ENCODE measurements at regions not wholly inside any gene's neighbourhood (a gene's known extent, or its start where the extent isn't known, plus 50 kb on each side); places are given as distances from the start of the nearest gene placed in this dataset.

DNA sequence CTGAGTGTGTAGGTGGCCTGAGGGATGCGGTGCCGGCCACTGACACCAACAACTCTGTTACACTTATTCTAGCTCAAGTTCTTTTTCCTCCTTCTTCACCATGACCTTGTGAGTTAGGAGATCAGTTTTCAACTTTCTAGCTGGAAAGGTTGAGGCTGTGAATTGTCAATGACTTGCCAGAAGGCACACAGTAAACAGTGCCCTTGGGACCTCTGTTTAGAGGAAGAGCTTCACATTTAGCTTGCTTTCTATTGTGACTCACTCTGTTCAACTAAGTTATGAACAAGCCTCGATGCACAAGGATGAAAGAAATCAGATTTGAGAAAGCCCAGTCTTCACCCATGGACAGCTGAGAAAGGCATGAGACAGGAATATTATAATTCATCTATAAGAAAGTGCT lies 455.6 kb downstream of the MAFB start:
- TF ChIP-seq POLR2AphosphoS5 (IDR thresholded peaks at IDR 0.05) (no peak), POLR2A (IDR thresholded peaks at IDR 0.05) (no peak), EP300 (IDR thresholded peaks at IDR 0.05) (no peak)
- TF ChIP-seq, protein P1, sequence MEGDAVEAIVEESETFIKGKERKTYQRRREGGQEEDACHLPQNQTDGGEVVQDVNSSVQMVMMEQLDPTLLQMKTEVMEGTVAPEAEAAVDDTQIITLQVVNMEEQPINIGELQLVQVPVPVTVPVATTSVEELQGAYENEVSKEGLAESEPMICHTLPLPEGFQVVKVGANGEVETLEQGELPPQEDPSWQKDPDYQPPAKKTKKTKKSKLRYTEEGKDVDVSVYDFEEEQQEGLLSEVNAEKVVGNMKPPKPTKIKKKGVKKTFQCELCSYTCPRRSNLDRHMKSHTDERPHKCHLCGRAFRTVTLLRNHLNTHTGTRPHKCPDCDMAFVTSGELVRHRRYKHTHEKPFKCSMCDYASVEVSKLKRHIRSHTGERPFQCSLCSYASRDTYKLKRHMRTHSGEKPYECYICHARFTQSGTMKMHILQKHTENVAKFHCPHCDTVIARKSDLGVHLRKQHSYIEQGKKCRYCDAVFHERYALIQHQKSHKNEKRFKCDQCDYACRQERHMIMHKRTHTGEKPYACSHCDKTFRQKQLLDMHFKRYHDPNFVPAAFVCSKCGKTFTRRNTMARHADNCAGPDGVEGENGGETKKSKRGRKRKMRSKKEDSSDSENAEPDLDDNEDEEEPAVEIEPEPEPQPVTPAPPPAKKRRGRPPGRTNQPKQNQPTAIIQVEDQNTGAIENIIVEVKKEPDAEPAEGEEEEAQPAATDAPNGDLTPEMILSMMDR (IDR thresholded peaks at IDR 0.05), result no peak
